HepG2 (cell line): ENCODE measurements at regions not wholly inside any gene's neighbourhood (a gene's known extent, or its start where the extent isn't known, plus 50 kb on each side); places are given as distances from the start of the nearest gene placed in this dataset.

Experiments used
- ATAC-seq: fragments of 200-7000 bp; cut with Tn5 transposase; 3 replicates; pipeline ENCODE4 v1.9.1; 2020; ENCODE audit warnings: mild to moderate bottlenecking, moderate library complexity
- BruUV-seq: library from RNA; stranded (reverse); fragments of 400-500 nt; replicated peaks from 2 replicates; lab custom pipeline; 2021; lab: Mats Ljungman, UMichigan
- CTCF ChIA-PET: fragments of 300-600 bp; formaldehyde crosslinking; extraction: SDS; loops from one replicate; lab custom pipeline; 2021; ENCODE audit warnings: low total read pairs, inconsistent platforms, low intra/inter-chr PET ratio; lab: Yijun Ruan, JAX
- POLR2A ChIA-PET: fragments of 350-600 bp; sonication (Branson Sonifier 250); formaldehyde crosslinking; loops from one replicate; lab custom pipeline; 2020; ENCODE audit warnings: antibody characterized with exemption, inconsistent platforms; lab: Yijun Ruan, JAX
- DNase-seq: peaks from one replicate; pipeline ENCODE4 v3.0.0-alpha.2; 2015; ENCODE audit warnings: low spot score
- FAIRE-seq: peaks from 3 replicates; lab custom pipeline; 2011; peaks lifted over from hg19 to GRCh38; lab: Jason Lieb, UNC
- H2AFZ ChIP-seq: one replicate; pipeline ENCODE4 v1.6.1; 2011; ENCODE audit warnings: low read length, inconsistent platforms
- H3K27ac ChIP-seq: fragments of 300-600 bp; 3 replicates; pipeline ENCODE4 v1.8.0; 2011; ENCODE audit warnings: mixed run types, mild to moderate bottlenecking, mixed read lengths, low read length, inconsistent platforms; ENCODE audit not compliant: insufficient read depth; ENCODE audit errors: extremely low read length
- H3K27me3 ChIP-seq, 2 experiments: fragments of 200-600 bp in 1 of 2; 2 replicates in 1 of 2; 3 replicates in 1 of 2; pipeline versions ENCODE4 v1.6.0 to v1.8.0; 2011; ENCODE audit warnings: low read length in 2 of 2, mild to moderate bottlenecking in 2 of 2, moderate library complexity in 2 of 2, inconsistent platforms in 1 of 2; ENCODE audit not compliant: insufficient read depth in 2 of 2, control insufficient read depth in 1 of 2
- H3K36me3 ChIP-seq, 2 experiments: fragments of 200-600 bp in 1 of 2; replicated peaks in 1 of 2; 2 replicates in 1 of 2; 3 replicates in 1 of 2; pipeline versions ENCODE4 v1.5.1 to v1.8.0; 2011; ENCODE audit warnings: low read length in 2 of 2, inconsistent platforms in 1 of 2; ENCODE audit not compliant: insufficient read depth in 2 of 2, control insufficient read depth in 1 of 2
- H3K4me1 ChIP-seq: 2 replicates; pipeline ENCODE4 v1.5.1; 2012; ENCODE audit warnings: low read length, inconsistent platforms; ENCODE audit not compliant: insufficient read depth
- H3K4me2 ChIP-seq: 2 replicates; pipeline ENCODE4 v1.6.0; 2011; ENCODE audit warnings: low read depth, low read length, inconsistent platforms
- H3K4me3 ChIP-seq, 3 experiments: fragments of 200-600 bp in 1 of 3; sonication (generic), shearing (Covaris generic) in 1 of 3; replicated peaks in 1 of 3; 2 replicates each; pipeline ENCODE4 v1.5.1; 2011 to 2016; ENCODE audit warnings: low read length in 3 of 3, inconsistent platforms in 2 of 3, low read depth in 2 of 3, mild to moderate bottlenecking in 2 of 3, control low read depth in 1 of 3, mixed read lengths in 1 of 3; ENCODE audit not compliant: insufficient read depth in 1 of 3
- H3K79me2 ChIP-seq: one replicate; pipeline ENCODE4 v1.6.1; 2011; ENCODE audit warnings: low read length, inconsistent platforms; ENCODE audit not compliant: insufficient read depth
- H3K9ac ChIP-seq: 2 replicates; pipeline ENCODE4 v1.6.0; 2011; ENCODE audit warnings: mild to moderate bottlenecking, low read depth, low read length, inconsistent platforms; ENCODE audit not compliant: insufficient read depth
- H3K9me3 ChIP-seq: 2 replicates; pipeline ENCODE4 v1.5.1; 2012; ENCODE audit warnings: mild to moderate bottlenecking, low read length
- H4K20me1 ChIP-seq: 2 replicates; pipeline ENCODE4 v1.6.0; 2011; ENCODE audit warnings: inconsistent platforms, mild to moderate bottlenecking, low read length, moderate library complexity; ENCODE audit not compliant: insufficient read depth
- BCL6 ChIP-seq: IDR thresholded peaks from 2 replicates; pipeline ENCODE4 v1.6.1; 2016; ENCODE audit warnings: missing genetic modification reagents, missing compliant biosample characterization
- FOSL2 ChIP-seq: sonication (generic); formaldehyde crosslinking; IDR thresholded peaks from 2 replicates; pipeline ENCODE4 v1.4.0; 2020; ENCODE audit warnings: missing genetic modification reagents
- FOXK1 ChIP-seq: sonication (generic); formaldehyde crosslinking; IDR thresholded peaks from 2 replicates; pipeline ENCODE4 v1.4.0; 2020; ENCODE audit warnings: low read depth, missing genetic modification reagents, borderline replicate concordance
- FOXM1 ChIP-seq: sonication (generic); formaldehyde crosslinking; IDR thresholded peaks from 2 replicates; pipeline ENCODE4 v1.5.0; 2020; ENCODE audit warnings: missing genetic modification reagents
- GABPB1 ChIP-seq: IDR thresholded peaks from 2 replicates; pipeline ENCODE4 v1.6.1; 2016; ENCODE audit warnings: mild to moderate bottlenecking, missing genetic modification reagents, moderate library complexity, missing compliant biosample characterization
- HNF4A ChIP-seq: sonication (generic); formaldehyde crosslinking; IDR thresholded peaks from 2 replicates; pipeline ENCODE4 v1.4.0; 2020; ENCODE audit warnings: missing genetic modification reagents
- JUND ChIP-seq: sonication (generic); formaldehyde crosslinking; IDR thresholded peaks from 2 replicates; pipeline ENCODE4 v1.8.0; 2022; ENCODE audit warnings: mild to moderate bottlenecking, missing genetic modification reagents
- MEF2D ChIP-seq: sonication (generic); formaldehyde crosslinking; IDR thresholded peaks from 2 replicates; pipeline ENCODE4 v1.5.1; 2020; ENCODE audit warnings: mild to moderate bottlenecking, missing genetic modification reagents
- MYNN ChIP-seq: sonication (generic); formaldehyde crosslinking; IDR thresholded peaks from 2 replicates; pipeline ENCODE4 v1.4.0; 2020; ENCODE audit warnings: mild to moderate bottlenecking, low read depth, missing genetic modification reagents
- NR2F6 ChIP-seq, 2 experiments: IDR thresholded peaks; 2 replicates each; pipeline ENCODE4 v1.6.1; 2016; ENCODE audit warnings: antibody characterized with exemption in 1 of 2, mild to moderate bottlenecking in 1 of 2
- ONECUT2 ChIP-seq: sonication (generic); formaldehyde crosslinking; IDR thresholded peaks from 2 replicates; pipeline ENCODE4 v1.4.0; 2020; ENCODE audit warnings: missing genetic modification reagents
- POGZ ChIP-seq: sonication (generic); formaldehyde crosslinking; IDR thresholded peaks from 2 replicates; pipeline ENCODE4 v1.4.0; 2020; ENCODE audit warnings: mild to moderate bottlenecking, missing genetic modification reagents
- RELA ChIP-seq: sonication (generic); formaldehyde crosslinking; IDR thresholded peaks from 2 replicates; pipeline ENCODE4 v1.4.0; 2020; ENCODE audit warnings: missing genetic modification reagents
- SIN3A ChIP-seq: IDR thresholded peaks from 2 replicates; pipeline ENCODE4 v1.6.1; 2011; ENCODE audit warnings: low read depth, mild to moderate bottlenecking, control low read depth, low read length, borderline replicate concordance
- SRY ChIP-seq: sonication (generic); formaldehyde crosslinking; IDR thresholded peaks from 2 replicates; pipeline ENCODE4 v1.8.0; 2022; ENCODE audit warnings: mild to moderate bottlenecking, missing genetic modification reagents
- TBL1XR1 ChIP-seq: fragments of 150-350 bp; IDR thresholded peaks from 2 replicates; pipeline ENCODE4 v1.6.1; 2014; ENCODE audit warnings: borderline replicate concordance, low read length; ENCODE audit not compliant: partially characterized antibody
- ZFP1 ChIP-seq: IDR thresholded peaks from 2 replicates; pipeline ENCODE4 v1.6.1; 2016
- ZNF713 ChIP-seq: sonication (generic); formaldehyde crosslinking; IDR thresholded peaks from 2 replicates; pipeline ENCODE4 v1.4.0; 2020; ENCODE audit warnings: mild to moderate bottlenecking, missing genetic modification reagents
- ZNF777 ChIP-seq: sonication (generic); formaldehyde crosslinking; IDR thresholded peaks from 2 replicates; pipeline ENCODE4 v1.4.0; 2020; ENCODE audit warnings: missing genetic modification reagents
- whole genome bisulfite sequencing: methylation state at CpG from one replicate; pipeline ENCODE4 v1.1.6; 2017; ENCODE audit warnings: low lambda C conversion rate; 5-methylcytosine and 5-hydroxymethylcytosine counted together
- in situ Hi-C: cut with HindIII; loops from 2 replicates; pipeline ENCODE4 v1.10.0; 2017; ENCODE audit warnings: low pct_unique_long_range_greater_than_20kb; ENCODE audit not compliant: extremely low pct_ligation_motif_present
- intact Hi-C: fragments of 100-400 bp; cut with micrococcal nuclease; formaldehyde crosslinking; loops from one replicate; pipeline ENCODE4 v1.10.0; 2022; ENCODE audit not compliant: unreplicated experiment
- TF ChIP-seq, protein P1 (sequence below): sonication (generic); formaldehyde crosslinking; IDR thresholded peaks from 2 replicates; pipeline ENCODE4 v1.4.0; 2020; ENCODE audit warnings: missing genetic modification reagents
- TF ChIP-seq, protein P2 (sequence below): sonication (generic); formaldehyde crosslinking; IDR thresholded peaks from 2 replicates; pipeline ENCODE4 v1.4.0; 2020; ENCODE audit warnings: mild to moderate bottlenecking, missing genetic modification reagents, borderline replicate concordance
- TF ChIP-seq, protein P3 (sequence below): IDR thresholded peaks from 2 replicates; pipeline ENCODE4 v1.6.1; 2016; ENCODE audit warnings: low read depth, borderline replicate concordance

DNA sequence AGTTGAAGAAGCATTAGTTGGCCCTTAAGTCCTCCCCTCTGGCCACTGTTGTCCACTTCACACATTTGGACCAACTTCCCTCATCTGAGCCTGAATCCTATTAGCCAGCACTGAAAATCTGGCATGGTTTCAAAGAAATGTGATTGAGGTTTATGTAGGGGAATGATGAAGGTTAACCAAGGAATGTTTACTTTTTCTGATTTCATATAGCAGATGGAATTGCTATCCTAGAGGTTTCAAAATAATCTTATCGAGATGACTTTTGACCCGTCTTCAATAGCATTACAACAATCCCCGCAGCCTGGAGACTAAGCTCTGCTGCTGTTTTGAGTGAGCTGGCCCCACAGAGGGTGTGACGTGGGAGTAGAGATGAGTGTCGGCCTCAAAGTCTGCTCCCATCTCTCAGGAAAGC, 200.8 kb upstream of the IL12A start:
- Histone ChIP-seq H3K27ac (peak overlapping the region; percentile 72), H3K79me2 (no peaks in the 10 kb centered on the region), H3K27me3 (no peaks in the 10 kb centered on the region; a peak in 1 of 5 replicates), H3K36me3 (no peaks in the 10 kb centered on the region), H2AFZ (no peak overlapping the region), H3K4me1 (peaks cover 83% of the 10 kb centered on the region), H3K9ac (peak overlapping the region; percentile 21; the same call in 1 of the 2 replicates), H3K9me3 (no peaks in the 10 kb centered on the region), H3K4me2 (peak overlapping the region; percentile 55), H3K4me3 (no peak overlapping the region), H4K20me1 (no peaks in the 10 kb centered on the region)
- 0% methylated on average over 5 of the region's 5 CpGs for WGBS
- ChIA-PET CTCF (no interaction called here), POLR2A (no interaction called here)
- intact Hi-C loops (loop anchor here (1.0 kb wide), 1 partner anchor 12 kb away; no protein-coding TSS in a partner anchor), in situ Hi-C loops (no loop called here)
- no TSS peak for BruUV-seq
- FAIRE-seq (peak; percentile 36), DNase-seq (peak; percentile 64), ATAC-seq (peak; percentile 31)
- TF ChIP-seq FOSL2 (CRISPR knock-in tag) (peak; percentile 61), BCL6 (CRISPR knock-in tag) (peak; percentile 63), FOXM1 (CRISPR knock-in tag) (no peak), SRY (CRISPR knock-in tag) (no peak), SIN3A (no peak), MEF2D (CRISPR knock-in tag) (no peak), GABPB1 (CRISPR knock-in tag) (no peak), ZFP1 (CRISPR knock-in tag) (no peak), MYNN (CRISPR knock-in tag) (no peak), JUND (CRISPR knock-in tag) (no peak), HNF4A (peak; percentile 10; the same call in 1 of the 2 replicates), RELA (CRISPR knock-in tag) (no peak), NR2F6 (IDR thresholded peaks at IDR 0.05) (peak; percentile 91), NR2F6 (CRISPR knock-in tag; IDR thresholded peaks at IDR 0.05) (peak; percentile 75), TBL1XR1 (no peak), FOXK1 (CRISPR knock-in tag) (no peak), POGZ (CRISPR knock-in tag) (0 out of 2 replicates have a peak, but pooled peaks have one; percentile 17), ZNF713 (no peak), ONECUT2 (no peak), ZNF777 (CRISPR knock-in tag) (no peak)
- TF ChIP-seq, protein P1, sequence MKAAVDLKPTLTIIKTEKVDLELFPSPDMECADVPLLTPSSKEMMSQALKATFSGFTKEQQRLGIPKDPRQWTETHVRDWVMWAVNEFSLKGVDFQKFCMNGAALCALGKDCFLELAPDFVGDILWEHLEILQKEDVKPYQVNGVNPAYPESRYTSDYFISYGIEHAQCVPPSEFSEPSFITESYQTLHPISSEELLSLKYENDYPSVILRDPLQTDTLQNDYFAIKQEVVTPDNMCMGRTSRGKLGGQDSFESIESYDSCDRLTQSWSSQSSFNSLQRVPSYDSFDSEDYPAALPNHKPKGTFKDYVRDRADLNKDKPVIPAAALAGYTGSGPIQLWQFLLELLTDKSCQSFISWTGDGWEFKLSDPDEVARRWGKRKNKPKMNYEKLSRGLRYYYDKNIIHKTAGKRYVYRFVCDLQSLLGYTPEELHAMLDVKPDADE (CRISPR knock-in tag): no peak
- TF ChIP-seq, protein P2, sequence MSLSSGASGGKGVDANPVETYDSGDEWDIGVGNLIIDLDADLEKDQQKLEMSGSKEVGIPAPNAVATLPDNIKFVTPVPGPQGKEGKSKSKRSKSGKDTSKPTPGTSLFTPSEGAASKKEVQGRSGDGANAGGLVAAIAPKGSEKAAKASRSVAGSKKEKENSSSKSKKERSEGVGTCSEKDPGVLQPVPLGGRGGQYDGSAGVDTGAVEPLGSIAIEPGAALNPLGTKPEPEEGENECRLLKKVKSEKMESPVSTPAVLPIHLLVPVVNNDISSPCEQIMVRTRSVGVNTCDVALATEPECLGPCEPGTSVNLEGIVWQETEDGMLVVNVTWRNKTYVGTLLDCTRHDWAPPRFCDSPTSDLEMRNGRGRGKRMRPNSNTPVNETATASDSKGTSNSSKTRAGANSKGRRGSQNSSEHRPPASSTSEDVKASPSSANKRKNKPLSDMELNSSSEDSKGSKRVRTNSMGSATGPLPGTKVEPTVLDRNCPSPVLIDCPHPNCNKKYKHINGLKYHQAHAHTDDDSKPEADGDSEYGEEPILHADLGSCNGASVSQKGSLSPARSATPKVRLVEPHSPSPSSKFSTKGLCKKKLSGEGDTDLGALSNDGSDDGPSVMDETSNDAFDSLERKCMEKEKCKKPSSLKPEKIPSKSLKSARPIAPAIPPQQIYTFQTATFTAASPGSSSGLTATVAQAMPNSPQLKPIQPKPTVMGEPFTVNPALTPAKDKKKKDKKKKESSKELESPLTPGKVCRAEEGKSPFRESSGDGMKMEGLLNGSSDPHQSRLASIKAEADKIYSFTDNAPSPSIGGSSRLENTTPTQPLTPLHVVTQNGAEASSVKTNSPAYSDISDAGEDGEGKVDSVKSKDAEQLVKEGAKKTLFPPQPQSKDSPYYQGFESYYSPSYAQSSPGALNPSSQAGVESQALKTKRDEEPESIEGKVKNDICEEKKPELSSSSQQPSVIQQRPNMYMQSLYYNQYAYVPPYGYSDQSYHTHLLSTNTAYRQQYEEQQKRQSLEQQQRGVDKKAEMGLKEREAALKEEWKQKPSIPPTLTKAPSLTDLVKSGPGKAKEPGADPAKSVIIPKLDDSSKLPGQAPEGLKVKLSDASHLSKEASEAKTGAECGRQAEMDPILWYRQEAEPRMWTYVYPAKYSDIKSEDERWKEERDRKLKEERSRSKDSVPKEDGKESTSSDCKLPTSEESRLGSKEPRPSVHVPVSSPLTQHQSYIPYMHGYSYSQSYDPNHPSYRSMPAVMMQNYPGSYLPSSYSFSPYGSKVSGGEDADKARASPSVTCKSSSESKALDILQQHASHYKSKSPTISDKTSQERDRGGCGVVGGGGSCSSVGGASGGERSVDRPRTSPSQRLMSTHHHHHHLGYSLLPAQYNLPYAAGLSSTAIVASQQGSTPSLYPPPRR (CRISPR knock-in tag): 0 out of 2 replicates have a peak, but pooled peaks have one; percentile 23
- TF ChIP-seq, protein P3, sequence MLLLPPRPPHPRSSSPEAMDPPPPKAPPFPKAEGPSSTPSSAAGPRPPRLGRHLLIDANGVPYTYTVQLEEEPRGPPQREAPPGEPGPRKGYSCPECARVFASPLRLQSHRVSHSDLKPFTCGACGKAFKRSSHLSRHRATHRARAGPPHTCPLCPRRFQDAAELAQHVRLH (CRISPR knock-in tag): no peak
